DMS 273 (cell line): ENCODE measurements at regions not wholly inside any gene's neighbourhood (a gene's known extent, or its start where the extent isn't known, plus 50 kb on each side); places are given as distances from the start of the nearest gene placed in this dataset.
A peak's percentile ranks its signal among the peaks of the same experiment; 100 is the strongest.

ENCODE experiments used
- DNase-seq: peaks from one replicate; lab custom pipeline; 2025; ENCODE audit not compliant: unreplicated experiment; lab: John Stamatoyannopoulos, UW

- DNase-seq = peak; percentile 20
Observed at GRCh38 chr22:27617214-27617881, 184.2 kb downstream of the MN1 start.

GRCh38 chr22:27620367-27621154 is 181.0 kb downstream of the MN1 start:
- no peak for DNase-seq

GRCh38 chr22:27621486-27622070 is 180.0 kb downstream of the MN1 start:
- DNase-seq = no peak

GRCh38 chr22:27624042-27624441 is 177.5 kb downstream of the MN1 start:
- DNase-seq = no peak

- DNase-seq = no peak
Observed at GRCh38 chr22:27624705-27625104, 176.9 kb downstream of the MN1 start.

GRCh38 chr22:27625769-27626674 is 175.5 kb downstream of the MN1 start:
- DNase-seq = no peak

GRCh38 chr22:27626675-27627443 is 174.7 kb downstream of the MN1 start:
- no peak for DNase-seq

GRCh38 chr22:27627444-27627833 is 174.1 kb downstream of the MN1 start:
- DNase-seq = no peak

- DNase-seq = no peak
Observed at GRCh38 chr22:27627901-27628300, 173.7 kb downstream of the MN1 start.

- DNase-seq = no peak
Observed at GRCh38 chr22:27628341-27628740, 173.2 kb downstream of the MN1 start.

- DNase-seq = no peak
Observed at GRCh38 chr22:27628891-27629631, 172.5 kb downstream of the MN1 start.

- DNase-seq = no peak
Observed at GRCh38 chr22:27629908-27630673, 171.5 kb downstream of the MN1 start.

GRCh38 chr22:27630754-27631153 is 170.8 kb downstream of the MN1 start:
- no peak for DNase-seq

GRCh38 chr22:27631641-27632040 is 169.9 kb downstream of the MN1 start:
- DNase-seq = no peak

GRCh38 chr22:27632451-27633295 is 168.9 kb downstream of the MN1 start:
- DNase-seq = no peak

- no peak for DNase-seq
Observed at GRCh38 chr22:27633296-27633871, 168.2 kb downstream of the MN1 start.

- DNase-seq = no peak
Observed at GRCh38 chr22:27634043-27634740, 167.4 kb downstream of the MN1 start.
